Upper lobe of left lung (tissue), 6 donors: ENCODE measurements at regions not wholly inside any gene's neighbourhood (a gene's known extent, or its start where the extent isn't known, plus 50 kb on each side); places are given as distances from the start of the nearest gene placed in this dataset.
"Not testable (repeated sequence)": the region's sequence is repeated elsewhere in the genome, so short reads cannot be mapped to it uniquely, and the experiment has no call there.

ENCODE experiments used
- ATAC-seq, 2 donors: fragments of 200-7000 bp; cut with Tn5 transposase; one replicate each; pipeline ENCODE4 v1.9.1; 2022; ENCODE audit warnings: mild to moderate bottlenecking in 2 of 2, moderate library complexity in 2 of 2; ENCODE audit not compliant: low FRiP score in 2 of 2
- DNase-seq, 2 donors: peaks; one replicate each; pipeline ENCODE4 v3.0.0-alpha.2; 2019 to 2020
- H3K27ac ChIP-seq, 4 donors: fragments of 200-600 bp; sonication (generic); one replicate each; pipeline ENCODE4 v1.5.1; 2016 to 2019
- H3K27me3 ChIP-seq, 4 donors: fragments of 200-600 bp; sonication (generic); one replicate each; pipeline ENCODE4 v1.5.1; 2017 to 2019
- H3K36me3 ChIP-seq, 4 donors: fragments of 200-600 bp; sonication (generic); one replicate each; pipeline ENCODE4 v1.5.1; 2016 to 2019
- H3K4me1 ChIP-seq, 4 donors: fragments of 200-600 bp; sonication (generic); one replicate each; pipeline ENCODE4 v1.5.1; 2018 to 2019
- H3K4me3 ChIP-seq, 4 donors: fragments of 200-600 bp; sonication (generic); one replicate each; pipeline ENCODE4 v1.5.1; 2017 to 2019; ENCODE audit warnings: mild to moderate bottlenecking in 2 of 4, moderate library complexity in 1 of 4
- H3K9me3 ChIP-seq, 4 donors: fragments of 200-600 bp; sonication (generic); one replicate each; pipeline ENCODE4 v1.5.1; 2018 to 2019
- CTCF ChIP-seq, 6 experiments: fragments of 450-650 bp in 4 of 6; fragments of 200-600 bp in 2 of 6; sonication (generic) in 2 of 6; IDR thresholded peaks; one replicate each; pipeline ENCODE4 v1.5.1; 2016 to 2019; ENCODE audit warnings: antibody characterized with exemption in 6 of 6
- EP300 ChIP-seq, 4 donors: sonication (generic); formaldehyde crosslinking; IDR thresholded peaks; one replicate each; pipeline ENCODE4 v1.5.1; 2017; ENCODE audit warnings: antibody characterized with exemption in 4 of 4, control low read depth in 2 of 4
- POLR2A ChIP-seq, 4 donors: fragments of 450-650 bp; IDR thresholded peaks; one replicate each; pipeline ENCODE4 v1.5.1; 2016 to 2017; ENCODE audit warnings: antibody characterized with exemption in 4 of 4, mild to moderate bottlenecking in 2 of 4
- POLR2AphosphoS5 ChIP-seq, 2 donors: sonication (generic); formaldehyde crosslinking; IDR thresholded peaks; one replicate each; pipeline ENCODE4 v1.5.1; 2017; ENCODE audit warnings: antibody characterized with exemption in 2 of 2
- WGBS, 2 donors: methylation state at CpG; one replicate each; pipeline ENCODE4 v1.1.5; 2017 to 2018; 5-methylcytosine and 5-hydroxymethylcytosine counted together
- donor health status: DM: no; HTN: no; CAD: no; lungs with moderate emphysema.
- donor health status: DM: no; HTN: yes; CAD: no; lungs with severe emphysema.

GRCh38 chr5:20865892-20866291 is 877.9 kb upstream of the CDH18 start:
- not testable (repeated sequence) for ATAC-seq, H3K36me3 ChIP-seq, H3K27ac ChIP-seq, DNase-seq, H3K4me3 ChIP-seq, H3K27me3 ChIP-seq, H3K4me1 ChIP-seq, H3K9me3 ChIP-seq
- 84 to 87% methylated on average over 3 of the region's 3 CpGs for WGBS, 2 donors

GRCh38 chr5:20833081-20833627 is 845.2 kb upstream of the CDH18 start:
- WGBS, 2 donors: 76 to 86% methylated on average over 4 of the region's 4 CpGs
- no peaks in the 10 kb centered on the region for H3K9me3 ChIP-seq
- no peaks in the 10 kb centered on the region for H3K36me3 ChIP-seq
- no peak for ATAC-seq
- no peaks in the 10 kb centered on the region for H3K4me1 ChIP-seq
- H3K4me3 ChIP-seq: no peak overlapping the region
- no peak for DNase-seq
- H3K27me3 ChIP-seq: no peaks in the 10 kb centered on the region
- H3K27ac ChIP-seq: no peak overlapping the region
- TF ChIP-seq POLR2A (IDR thresholded peaks at IDR 0.05) (no peak), EP300 (IDR thresholded peaks at IDR 0.05) (no peak), CTCF (IDR thresholded peaks at IDR 0.05) (no peak), POLR2AphosphoS5 (IDR thresholded peaks at IDR 0.05) (no peak)

- H3K4me1 ChIP-seq: no peaks in the 10 kb centered on the region
- no peaks in the 10 kb centered on the region for H3K27me3 ChIP-seq
- H3K4me3 ChIP-seq: no peak overlapping the region
- no peak for DNase-seq
- 83% methylated on average over 5 of the region's 5 CpGs for WGBS, 2 donors
- no peaks in the 10 kb centered on the region for H3K9me3 ChIP-seq
- TF ChIP-seq POLR2A (IDR thresholded peaks at IDR 0.05) (no peak), CTCF (IDR thresholded peaks at IDR 0.05) (no peak), EP300 (IDR thresholded peaks at IDR 0.05) (no peak), POLR2AphosphoS5 (IDR thresholded peaks at IDR 0.05) (no peak)
- H3K27ac ChIP-seq: no peak overlapping the region
- no peaks in the 10 kb centered on the region for H3K36me3 ChIP-seq
- no peak for ATAC-seq
These were observed 844.4 kb upstream of the CDH18 start for GRCh38 chr5:20832204-20833080.

- H3K27me3 ChIP-seq, H3K9me3 ChIP-seq, ATAC-seq, H3K27ac ChIP-seq, H3K36me3 ChIP-seq, DNase-seq, H3K4me3 ChIP-seq, H3K4me1 ChIP-seq: not testable (repeated sequence)
- 56 to 71% methylated on average over 1 of the region's 1 CpG for WGBS, 2 donors
These were observed 838.0 kb upstream of the CDH18 start for GRCh38 chr5:20825951-20826350.

- not testable (repeated sequence) for H3K27ac ChIP-seq, H3K36me3 ChIP-seq, H3K9me3 ChIP-seq, DNase-seq, H3K27me3 ChIP-seq, H3K4me3 ChIP-seq, ATAC-seq, H3K4me1 ChIP-seq
- WGBS, 2 donors: 95 to 100% methylated on average over 1 of the region's 1 CpG
These were observed 809.2 kb upstream of the CDH18 start for GRCh38 chr5:20797216-20797615.

- not testable (repeated sequence) for H3K4me3 ChIP-seq, ATAC-seq
- WGBS, 2 donors: 88 to 91% methylated on average over 3 to 4 of the region's 5 CpGs
These were observed 796.8 kb upstream of the CDH18 start for GRCh38 chr5:20784755-20785154.

GRCh38 chr5:20783484-20783883 is 795.5 kb upstream of the CDH18 start:
- not testable (repeated sequence) for H3K9me3 ChIP-seq, H3K4me3 ChIP-seq, H3K36me3 ChIP-seq, H3K27ac ChIP-seq, DNase-seq, H3K27me3 ChIP-seq, H3K4me1 ChIP-seq, ATAC-seq
- 64 to 71% methylated on average over 2 of the region's 2 CpGs for WGBS, 2 donors

More at GRCh38 chr5:20784755-20785154, 796.8 kb upstream of the CDH18 start:
- DNase-seq, H3K9me3 ChIP-seq, H3K4me1 ChIP-seq, H3K27ac ChIP-seq, H3K36me3 ChIP-seq, H3K27me3 ChIP-seq: not testable (repeated sequence)

- H3K9me3 ChIP-seq, DNase-seq, H3K36me3 ChIP-seq, ATAC-seq, H3K4me1 ChIP-seq, H3K27me3 ChIP-seq, H3K27ac ChIP-seq, H3K4me3 ChIP-seq: not testable (repeated sequence)
- 80 to 88% methylated on average over 2 of the region's 2 CpGs for WGBS, 2 donors
These were observed 783.3 kb upstream of the CDH18 start for GRCh38 chr5:20771338-20771737.

GRCh38 chr5:20765074-20765473 is 777.1 kb upstream of the CDH18 start:
- not testable (repeated sequence) for H3K27me3 ChIP-seq, H3K9me3 ChIP-seq, H3K4me3 ChIP-seq, H3K27ac ChIP-seq, H3K36me3 ChIP-seq, ATAC-seq, DNase-seq, H3K4me1 ChIP-seq
- WGBS, 2 donors: no CpG with 5 or more reads among the region's 2 CpGs

- not testable (repeated sequence) for H3K27me3 ChIP-seq, H3K36me3 ChIP-seq, H3K4me3 ChIP-seq, DNase-seq, H3K4me1 ChIP-seq, H3K9me3 ChIP-seq, H3K27ac ChIP-seq, ATAC-seq
These were observed 771.5 kb upstream of the CDH18 start for GRCh38 chr5:20759459-20759858.

GRCh38 chr5:20752179-20752578 is 764.2 kb upstream of the CDH18 start:
- not testable (repeated sequence) for H3K9me3 ChIP-seq, DNase-seq, H3K27me3 ChIP-seq, H3K36me3 ChIP-seq, H3K4me1 ChIP-seq, H3K4me3 ChIP-seq, H3K27ac ChIP-seq, ATAC-seq
- 86% methylated on average over 1 of the region's 2 CpGs; no CpG with 5 or more reads in 1 of the 2 donors for WGBS, 2 donors
